NCI-H748 (cell line): ENCODE measurements at regions not wholly inside any gene's neighbourhood (a gene's known extent, or its start where the extent isn't known, plus 50 kb on each side); places are given as distances from the start of the nearest gene placed in this dataset.

Experiments used
- DNase-seq: peaks from one replicate; lab custom pipeline; 2025; ENCODE audit not compliant: unreplicated experiment; lab: John Stamatoyannopoulos, UW

DNA sequence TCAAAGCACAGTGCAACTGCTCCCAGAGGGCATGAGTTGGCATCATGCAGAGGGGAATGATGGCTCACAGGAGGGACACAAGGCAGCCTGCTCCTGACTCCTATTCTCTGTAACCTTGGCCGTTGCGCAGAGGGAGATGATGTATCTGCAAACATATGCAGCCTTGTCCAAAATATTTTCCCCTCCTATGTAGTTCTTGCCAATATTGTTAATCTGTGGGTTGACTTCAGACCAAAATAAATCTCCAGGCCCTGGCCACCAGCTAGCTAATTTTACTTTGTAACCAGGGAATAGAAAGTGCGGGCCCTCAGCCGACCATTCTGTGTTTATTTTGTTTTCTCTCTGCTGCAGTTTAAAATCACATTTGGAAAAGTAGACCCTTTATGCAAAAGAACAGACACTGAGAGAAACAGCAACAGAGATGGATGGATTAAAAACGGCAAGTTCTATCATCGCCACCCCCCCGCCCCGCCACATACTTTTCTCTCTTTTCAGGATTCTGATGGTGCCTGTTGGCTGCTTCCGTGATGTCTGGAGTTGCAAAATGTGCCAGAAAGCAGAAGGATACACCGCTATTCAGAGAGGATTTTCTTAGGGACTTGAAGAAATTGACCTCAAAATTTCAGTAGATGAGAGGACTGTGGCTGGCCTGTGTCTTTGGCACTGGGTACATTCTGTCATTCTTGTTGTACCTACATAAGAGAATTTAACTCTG lies 185.3 kb upstream of the BCOR start:
- DNase-seq, result no peak

DNA sequence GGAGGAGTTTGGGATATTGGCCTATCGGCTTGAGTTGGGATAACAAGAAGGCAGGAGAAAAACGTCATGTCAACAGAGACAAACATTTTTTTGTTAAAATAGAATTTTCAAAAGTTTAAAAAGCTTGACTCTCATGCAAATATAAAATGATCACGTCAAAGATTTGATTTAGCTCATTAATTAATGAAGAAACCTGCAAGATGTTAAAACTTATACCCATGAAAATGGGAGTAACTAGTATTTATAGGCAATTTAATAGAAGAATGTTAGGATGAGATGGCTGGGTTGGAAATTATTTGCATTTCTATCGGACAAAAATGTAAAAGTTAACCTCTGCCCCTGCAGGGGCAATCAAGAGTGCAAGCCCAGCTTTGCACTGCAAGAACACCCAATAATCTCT lies 184.6 kb upstream of the BCOR start:
- DNase-seq, result no peak

DNA sequence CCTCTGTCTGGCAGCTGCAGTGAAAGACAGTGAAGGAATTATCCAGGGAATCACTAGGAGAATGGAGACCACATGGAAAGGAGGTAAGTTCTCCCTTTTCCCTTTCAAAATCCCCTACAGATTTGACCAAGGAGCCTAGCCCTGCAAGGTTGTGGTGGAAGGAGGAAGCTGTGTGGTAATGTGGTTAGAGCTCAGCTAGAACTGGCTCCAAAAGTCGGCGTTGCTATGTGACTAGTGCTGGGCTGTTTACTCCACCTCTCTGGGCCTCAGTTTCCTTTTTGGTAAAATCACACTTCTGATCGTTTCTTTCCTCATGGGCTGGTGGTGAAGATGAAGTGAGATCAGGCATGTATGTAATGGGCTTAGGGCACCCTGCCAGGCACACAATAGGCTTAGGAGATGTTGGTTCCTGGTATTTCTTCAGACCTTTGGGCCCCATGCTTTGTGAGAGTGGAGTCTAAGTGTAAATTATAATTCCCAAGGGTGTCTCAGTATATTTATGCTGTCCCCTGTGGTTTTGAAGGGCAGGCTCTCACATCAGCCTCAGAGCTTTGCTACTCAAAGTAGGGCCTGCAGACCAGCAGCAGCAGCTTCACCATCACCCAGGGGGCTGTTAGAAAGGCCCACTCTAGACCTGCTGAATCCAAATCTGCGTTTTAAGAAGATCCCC lies 183.7 kb upstream of the BCOR start:
- DNase-seq, result no peak

DNA sequence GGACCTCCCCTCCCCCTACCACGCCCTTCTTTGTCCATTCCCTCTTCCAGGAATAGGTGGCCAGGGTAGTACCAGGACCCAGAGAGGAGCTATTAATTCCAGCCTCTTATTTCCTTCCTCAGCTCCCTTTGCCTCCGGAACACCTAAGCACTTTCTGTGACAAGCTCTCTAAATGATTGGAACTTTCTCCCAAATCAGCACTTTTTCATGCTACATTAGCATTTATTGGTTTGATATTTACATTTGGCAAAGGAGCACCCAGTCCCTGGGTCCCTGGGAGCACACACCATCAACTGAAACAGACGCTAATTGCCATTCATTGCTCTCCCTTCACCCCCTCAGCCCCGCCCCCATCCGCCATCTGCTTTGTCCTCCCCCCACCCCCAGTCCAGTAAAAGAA lies 182.0 kb upstream of the BCOR start:
- DNase-seq, result peak; percentile 27

DNA sequence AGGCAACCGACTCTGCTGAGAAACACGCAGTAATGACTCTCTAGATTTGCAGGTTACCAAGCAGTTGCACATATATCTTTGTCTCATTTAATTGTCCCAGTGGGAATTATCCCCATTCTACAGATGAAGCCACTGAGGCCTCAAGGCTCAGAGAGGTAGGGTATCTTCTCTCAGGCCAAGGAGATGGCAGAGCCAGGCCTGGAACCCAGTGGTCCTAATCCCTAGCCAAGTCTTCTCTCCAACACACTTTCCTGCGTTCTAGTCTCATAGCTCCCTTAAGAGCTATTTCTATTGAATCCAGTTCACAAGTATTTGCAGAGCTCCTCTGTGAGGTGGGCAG lies 181.3 kb upstream of the BCOR start:
- no peak for DNase-seq

DNA sequence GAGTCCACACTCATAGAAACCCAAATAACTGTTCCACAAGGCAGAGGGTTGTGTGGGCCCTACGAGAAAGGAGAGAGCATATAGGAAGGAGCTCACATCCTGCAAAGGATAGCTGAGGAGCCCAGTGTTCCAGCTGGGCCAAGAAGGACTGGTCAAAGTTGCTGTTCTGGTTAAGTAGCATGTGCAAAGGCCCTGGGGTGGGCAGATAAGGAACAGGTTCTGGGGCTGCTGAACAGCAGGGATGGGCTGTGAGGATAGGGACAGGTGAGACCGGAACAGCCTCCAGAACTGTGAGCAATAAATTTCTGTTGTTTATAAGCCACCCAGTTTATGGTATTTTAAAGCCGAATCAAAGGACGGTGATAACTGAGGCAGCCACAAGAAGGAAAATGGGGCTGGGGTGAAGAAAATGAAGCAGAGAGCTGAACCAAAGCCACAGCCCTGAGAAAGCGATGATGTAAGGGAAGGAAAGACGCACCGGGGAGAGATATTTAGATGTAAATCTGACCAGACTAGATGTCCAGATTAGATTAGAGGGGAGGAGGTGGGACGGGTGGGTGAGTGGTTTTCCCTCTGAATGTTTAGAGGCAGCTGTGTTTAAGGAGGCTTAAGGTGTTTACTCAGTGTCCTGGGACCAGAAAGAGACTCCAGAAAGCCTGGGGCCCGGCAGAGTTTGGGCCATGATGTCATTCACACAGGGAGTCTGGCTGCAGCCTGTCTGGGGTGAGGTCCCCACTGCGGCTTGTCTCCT lies 180.8 kb upstream of the BCOR start:
- DNase-seq, result peak; percentile 74

DNA sequence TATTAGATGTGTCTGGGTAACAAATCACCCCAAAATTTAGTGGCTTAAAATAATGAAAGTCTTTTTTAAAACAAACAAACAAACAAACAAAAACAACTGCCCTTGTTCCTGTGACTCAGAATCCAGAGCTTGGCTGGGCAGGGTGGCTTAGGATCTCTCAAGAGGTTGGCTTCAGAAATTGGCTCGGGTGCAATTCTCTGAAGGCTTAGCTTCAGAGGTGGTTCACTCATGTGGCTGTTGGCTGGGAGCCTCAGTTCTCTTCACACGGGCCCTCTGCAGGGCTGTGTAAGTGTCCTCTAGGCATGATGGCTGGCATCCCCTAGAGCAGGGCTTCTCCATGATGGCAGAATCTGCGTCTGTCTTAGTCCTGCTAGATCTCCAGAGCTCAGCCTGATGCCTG lies 179.9 kb upstream of the BCOR start:
- no peak for DNase-seq

DNA sequence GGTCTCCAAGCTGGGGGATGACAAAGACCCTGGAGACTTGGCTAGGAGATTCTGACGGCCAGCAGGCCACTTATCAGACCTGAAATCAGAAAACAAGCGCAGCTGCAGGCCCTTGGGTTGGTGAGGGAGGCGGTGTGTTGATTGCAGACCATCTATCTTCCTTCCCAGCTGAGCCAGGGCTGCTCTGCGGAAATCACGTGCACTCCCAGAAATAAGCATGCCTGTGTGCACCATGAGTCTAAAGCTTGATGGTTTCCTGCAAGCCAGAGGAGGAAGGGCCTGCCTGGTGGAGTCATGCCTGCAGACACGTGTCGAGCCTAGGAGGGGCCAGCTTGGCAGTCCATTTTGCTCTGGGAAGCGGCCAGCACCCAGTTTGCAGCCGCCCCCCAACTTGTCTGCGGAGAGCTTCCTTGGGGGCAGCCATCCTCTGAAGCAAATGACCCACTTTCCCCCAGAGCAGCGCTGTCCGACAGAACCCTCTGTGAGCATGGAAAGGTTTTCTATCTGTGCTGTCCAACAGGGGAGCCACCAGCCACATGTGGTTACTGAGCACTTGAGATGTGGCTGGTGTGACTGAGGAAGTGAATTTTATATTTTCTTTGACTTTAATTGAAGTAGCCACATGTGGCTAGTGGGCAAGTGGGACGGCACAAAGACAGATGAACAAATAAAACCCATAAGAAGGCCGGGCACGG lies 175.7 kb upstream of the BCOR start:
- peak; percentile 11 for DNase-seq

DNA sequence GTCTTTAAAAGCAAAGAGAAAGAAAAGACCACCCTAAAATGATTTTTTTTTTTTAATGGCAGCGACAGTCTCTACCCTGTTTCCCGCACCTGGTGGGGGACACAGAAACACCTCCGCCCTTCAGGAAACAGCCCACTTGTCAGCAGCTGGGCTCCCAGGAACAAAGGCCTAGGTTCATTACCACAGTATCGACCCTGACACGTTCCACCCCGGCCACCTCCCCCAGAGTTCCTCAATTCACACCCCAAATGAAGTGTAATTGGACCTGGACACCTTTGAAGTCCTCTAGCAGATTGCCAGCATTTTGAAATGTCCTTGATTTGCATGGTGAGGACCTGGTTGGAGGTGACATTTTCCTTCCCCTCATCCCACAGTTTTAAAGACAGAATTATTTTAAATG lies 175.0 kb upstream of the BCOR start:
- DNase-seq, result peak; percentile 9

DNA sequence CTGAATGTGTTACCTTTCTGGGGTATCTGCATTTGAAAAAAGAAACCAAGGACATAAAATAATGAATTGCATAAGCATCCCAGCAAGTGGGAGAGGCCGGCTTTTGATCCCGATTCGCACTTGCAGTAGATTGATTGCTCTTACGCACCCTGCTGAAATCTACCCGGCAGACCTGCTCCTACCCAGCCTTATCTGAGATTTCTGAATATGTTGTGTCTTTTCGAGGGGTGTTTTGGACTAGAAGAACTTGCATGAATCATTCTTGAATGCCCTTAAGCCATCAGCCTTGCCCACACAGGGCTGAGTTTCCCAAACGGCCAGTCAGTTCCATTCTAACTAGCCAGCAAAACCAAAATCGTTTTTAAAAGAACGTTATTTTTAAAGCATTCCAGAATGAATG lies 174.4 kb upstream of the BCOR start:
- no peak for DNase-seq

DNA sequence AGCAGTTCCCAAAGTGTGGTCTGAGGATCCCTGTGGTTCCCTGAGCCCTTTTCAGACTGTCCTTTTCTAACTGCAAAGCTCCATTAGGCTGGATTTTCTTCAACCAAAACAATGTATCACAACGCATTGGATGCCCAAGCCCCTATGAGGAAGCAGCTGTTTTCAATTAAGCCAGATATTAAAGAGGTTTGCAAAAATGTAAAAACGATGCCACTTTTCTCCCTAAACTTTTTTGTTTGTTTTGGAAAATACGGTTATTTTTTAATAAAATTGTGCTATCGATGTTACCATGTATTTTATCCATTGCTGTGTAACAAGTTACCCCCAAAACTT lies 170.4 kb upstream of the BCOR start:
- no peak for DNase-seq

DNA sequence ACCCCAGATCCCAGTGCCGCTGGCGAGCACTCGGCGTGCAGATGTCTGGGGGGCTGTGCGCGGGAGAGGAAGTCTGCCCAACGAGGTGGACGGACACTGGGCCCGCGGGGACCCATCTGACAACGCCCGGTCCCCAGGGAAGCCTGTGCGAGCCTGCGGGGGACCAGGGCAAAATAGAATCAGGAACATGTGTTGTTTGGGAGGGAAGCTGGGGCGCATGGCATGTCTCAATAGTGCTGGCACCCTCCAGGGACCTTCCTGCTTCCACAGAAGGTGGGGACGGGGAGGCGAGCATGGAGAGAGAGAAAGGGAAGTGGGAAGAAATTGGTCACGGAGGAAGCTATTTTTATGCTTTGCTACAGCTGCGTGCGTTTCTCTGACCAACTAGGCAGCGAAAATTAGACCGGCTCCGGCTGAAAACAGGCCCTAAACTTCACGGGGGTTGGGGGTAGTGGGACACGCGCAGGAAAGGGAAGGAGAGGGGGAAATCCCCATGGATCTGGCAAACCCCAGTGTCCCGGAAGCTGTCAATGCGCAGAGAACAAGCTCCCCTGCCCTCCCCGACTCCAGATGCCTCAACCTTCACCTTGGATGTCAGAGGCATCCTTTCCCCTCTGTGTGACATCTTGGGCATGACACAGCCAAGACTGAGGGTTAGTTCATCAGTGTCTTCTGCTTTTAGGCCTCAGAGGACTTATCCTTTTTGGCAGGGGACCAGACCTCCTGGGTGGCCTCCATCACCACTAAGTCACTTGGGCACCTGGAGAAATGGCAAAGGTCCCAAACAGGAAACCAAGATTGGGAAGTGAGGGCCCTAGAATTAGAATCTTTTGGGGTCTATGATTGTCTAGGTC lies 169.8 kb upstream of the BCOR start:
- DNase-seq, result no peak

DNA sequence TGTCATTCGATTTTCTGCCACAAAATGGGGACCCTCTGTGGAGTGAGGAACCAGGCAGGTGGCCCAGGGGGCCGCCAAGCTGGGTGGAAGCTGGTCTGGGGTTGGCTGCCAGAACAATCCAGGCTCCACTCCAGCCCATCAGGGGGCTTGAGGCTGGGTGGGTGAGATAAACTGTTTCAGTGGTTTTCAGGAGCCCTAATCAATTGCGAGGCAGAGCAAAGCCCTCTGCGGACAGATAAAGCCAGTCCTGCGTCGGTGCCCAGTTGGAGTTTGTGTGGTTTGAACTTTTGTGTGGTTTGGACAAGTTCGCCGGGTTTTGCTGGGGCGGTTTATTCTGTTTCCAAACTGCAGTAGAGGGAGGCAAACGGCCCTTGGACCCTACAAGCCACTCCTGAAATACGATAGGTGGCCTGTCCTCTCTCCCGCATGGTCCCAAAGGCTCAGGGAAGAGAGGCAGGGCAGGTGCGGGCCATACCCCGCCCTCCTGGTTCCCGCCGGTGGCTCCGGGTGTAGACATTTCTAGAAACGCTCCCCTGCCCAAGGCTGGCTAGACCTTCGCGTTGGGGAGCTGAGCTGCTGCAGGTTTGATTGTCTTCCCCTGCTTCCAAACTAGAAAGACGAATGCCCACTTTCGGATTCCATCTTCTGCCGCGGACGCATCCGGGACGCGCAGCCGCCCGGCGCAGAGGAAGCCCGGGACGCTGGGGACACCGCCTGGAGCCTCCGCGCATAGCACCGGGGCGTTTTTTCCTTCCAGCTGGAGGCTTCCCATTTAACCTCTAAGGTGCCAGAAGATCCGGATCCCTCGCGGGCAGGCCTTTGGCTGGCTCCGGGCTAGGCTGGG lies 169.0 kb upstream of the BCOR start:
- peak; percentile 72 for DNase-seq

DNA sequence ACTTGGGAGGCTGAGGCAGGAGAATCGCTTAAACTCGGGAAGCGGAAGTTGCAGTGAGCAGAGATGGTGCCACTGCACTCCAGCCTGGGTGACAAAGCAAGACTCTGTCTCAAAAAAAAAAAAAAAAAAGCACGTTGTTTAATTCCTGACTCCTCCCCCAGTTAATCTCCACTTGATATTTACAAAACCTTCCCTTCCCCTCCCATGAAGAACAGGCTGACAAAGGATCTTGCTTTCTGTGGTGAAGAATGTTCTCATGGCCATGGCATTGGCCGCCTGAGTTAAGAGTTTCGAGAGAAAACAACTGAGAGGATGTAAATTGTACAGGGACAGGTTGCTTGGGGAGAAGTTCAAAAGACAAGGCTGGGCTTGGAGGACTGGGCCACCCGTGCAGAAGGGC lies 168.2 kb upstream of the BCOR start:
- no peak for DNase-seq

DNA sequence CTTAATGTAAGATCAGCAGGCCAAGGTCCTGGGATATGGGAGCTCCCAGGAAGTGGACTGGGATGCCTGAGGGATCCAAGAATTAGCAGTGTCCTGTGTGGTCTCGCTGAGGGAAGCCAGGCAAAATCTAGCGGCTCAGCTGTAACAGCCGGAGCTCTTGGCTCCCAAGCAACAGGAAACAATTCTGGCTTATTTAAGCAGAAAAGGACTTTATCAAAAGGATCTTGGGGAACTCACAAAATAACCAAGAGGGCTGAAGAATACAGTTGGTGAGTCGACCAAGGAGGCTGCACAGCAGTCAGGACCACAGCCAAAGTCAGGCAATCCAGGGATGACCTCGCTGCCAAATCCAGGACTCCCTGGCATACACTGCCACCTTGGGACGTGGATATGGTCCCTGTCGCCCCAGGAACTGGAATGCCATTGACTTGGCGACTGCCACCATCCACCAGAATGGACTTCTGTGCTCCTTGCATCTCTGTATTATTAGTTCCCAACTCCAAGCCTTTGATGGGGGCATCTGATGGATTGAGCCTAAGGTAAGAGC lies 165.3 kb upstream of the BCOR start:
- no peak for DNase-seq

DNA sequence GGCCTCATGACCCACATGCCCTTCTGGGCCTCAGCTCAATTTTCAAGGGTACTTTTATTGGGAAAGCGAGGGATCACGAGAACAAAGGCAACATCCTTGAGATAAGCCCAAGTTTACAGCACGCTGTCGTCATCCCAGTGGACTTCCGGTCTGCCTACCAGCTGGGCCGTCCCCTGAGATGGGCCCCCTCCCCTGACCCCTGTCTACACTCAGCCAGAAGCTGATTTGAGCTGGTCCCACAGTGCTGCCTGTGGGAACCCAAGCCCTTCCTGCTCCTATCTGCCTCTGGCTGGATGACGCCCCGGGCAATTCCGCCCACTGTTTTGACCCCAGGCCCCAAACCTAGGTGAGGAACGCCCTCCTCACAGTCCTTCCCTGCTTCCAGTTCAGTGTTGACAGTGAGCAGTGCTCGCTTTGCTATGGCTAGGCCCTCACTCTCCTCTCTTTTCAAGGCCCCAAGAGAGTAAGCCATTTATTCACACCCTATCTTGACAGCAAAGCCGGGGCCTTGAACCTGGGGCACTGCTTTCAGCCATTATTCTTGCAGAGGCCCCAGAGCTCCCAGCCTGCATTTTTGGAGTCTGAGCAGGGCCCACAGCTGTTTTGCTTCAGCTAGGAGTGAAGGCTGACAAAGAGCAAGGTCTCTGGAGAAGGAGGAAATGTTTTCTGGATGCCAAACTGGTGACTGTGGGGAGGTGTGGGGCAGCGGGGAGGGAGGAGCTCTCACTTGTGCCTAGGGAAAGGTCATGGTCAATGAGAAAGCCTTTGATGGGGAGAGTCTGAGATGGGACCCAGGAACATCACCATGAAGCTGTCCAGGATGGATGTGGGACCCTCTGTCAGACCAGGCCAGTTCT lies 164.6 kb upstream of the BCOR start:
- no peak for DNase-seq

DNA sequence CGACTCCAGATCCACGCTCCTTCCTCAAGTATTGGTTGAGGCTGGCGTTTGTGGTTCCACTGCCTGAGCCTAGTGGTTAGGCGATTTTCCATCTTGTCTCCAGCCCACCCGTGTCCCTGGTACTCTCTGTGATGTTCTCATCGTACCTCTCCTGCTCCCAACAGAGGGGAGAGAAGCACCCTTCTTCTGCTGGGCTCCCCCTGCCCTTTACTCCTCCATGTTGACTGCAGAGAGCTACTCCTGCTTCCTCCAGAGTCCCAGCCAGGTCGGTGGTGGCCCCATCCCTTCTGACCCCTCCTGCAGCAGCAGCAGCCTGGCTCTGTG lies 164.0 kb upstream of the BCOR start:
- DNase-seq, result no peak

DNA sequence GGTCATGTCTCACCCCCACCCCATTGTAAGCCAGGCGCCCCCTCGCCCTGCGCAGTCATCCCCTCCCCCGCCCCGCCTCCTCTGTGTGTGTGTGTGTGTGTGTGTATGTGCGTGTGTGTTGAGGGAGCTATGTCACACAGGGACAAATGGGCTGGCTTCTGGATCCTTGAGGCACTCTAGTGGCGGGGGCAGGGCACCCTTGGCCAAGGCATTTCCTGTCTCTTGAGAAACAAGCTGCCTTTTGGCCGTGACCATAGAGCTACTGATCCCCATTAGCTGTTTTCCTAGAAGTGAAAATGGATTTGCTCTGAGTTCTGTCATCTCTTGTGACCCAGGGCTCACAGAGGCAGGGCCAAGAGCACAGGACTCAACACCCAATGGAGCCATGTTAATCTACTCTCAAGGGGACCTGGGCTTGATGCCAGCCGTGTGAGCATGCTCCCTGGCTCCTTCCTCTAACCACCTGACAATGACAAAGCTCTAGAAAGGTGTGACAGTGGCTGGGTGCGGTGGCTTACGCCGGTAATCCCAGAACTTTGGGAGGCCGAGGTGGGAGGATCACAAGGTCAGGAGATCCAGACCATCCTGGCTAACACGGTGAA lies 162.5 kb upstream of the BCOR start:
- no peak for DNase-seq

DNA sequence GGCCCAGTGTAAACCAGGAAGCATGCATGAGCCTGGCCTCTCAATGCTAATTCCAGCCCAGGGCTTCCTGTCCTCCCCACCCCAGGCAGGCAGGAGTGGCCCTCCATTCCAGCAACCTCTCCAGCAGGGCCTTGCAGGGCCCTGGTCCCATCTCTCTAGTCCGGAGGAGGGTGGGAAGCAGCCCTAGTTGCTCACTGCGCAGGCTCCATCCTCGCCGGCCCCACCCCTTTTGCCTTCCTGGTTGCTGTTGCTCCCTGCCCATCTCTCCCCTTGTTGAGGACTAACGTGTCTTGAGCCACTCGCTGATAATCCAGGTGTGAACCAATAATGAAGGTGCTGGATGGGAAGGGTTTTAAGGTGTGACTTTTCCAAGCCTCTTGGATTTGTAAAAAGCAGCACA lies 161.2 kb upstream of the BCOR start:
- DNase-seq, result no peak
